Trophoblast cell (in vitro differentiated cells and primary cell): ENCODE measurements at regions not wholly inside any gene's neighbourhood (a gene's known extent, or its start where the extent isn't known, plus 50 kb on each side); places are given as distances from the start of the nearest gene placed in this dataset.
"Not testable (repeated sequence)": the region's sequence is repeated elsewhere in the genome, so short reads cannot be mapped to it uniquely, and the experiment has no call there.

Experiments used
- DNase-seq, 2 donors: peaks; one replicate each; pipeline ENCODE4 v3.0.0-alpha.2; 2016
- H2AFZ ChIP-seq: 2 replicates; pipeline ENCODE4 v1.6.1; 2013; ENCODE audit warnings: low read length, moderate library complexity, mild to moderate bottlenecking; ENCODE audit not compliant: insufficient read depth, poor library complexity
- H2AK5ac ChIP-seq: 2 replicates; pipeline ENCODE4 v1.6.1; 2013; ENCODE audit warnings: mild to moderate bottlenecking, low read length
- H2BK120ac ChIP-seq: 2 replicates; pipeline ENCODE4 v1.6.1; 2013; ENCODE audit warnings: low read length, mild to moderate bottlenecking, moderate library complexity; ENCODE audit not compliant: insufficient read depth, poor library complexity
- H2BK12ac ChIP-seq: 2 replicates; pipeline ENCODE4 v1.6.1; 2013; ENCODE audit warnings: mild to moderate bottlenecking, low read length, moderate library complexity
- H2BK5ac ChIP-seq: 2 replicates; pipeline ENCODE4 v1.6.1; 2013; ENCODE audit warnings: low read length, low read depth, moderate library complexity, mild to moderate bottlenecking; ENCODE audit not compliant: poor library complexity
- H3K14ac ChIP-seq: 2 replicates; pipeline ENCODE4 v1.6.1; 2013; ENCODE audit warnings: mild to moderate bottlenecking, low read length
- H3K18ac ChIP-seq: 2 replicates; pipeline ENCODE4 v1.6.1; 2013; ENCODE audit warnings: mild to moderate bottlenecking, low read length
- H3K23ac ChIP-seq: 2 replicates; pipeline ENCODE4 v1.6.1; 2013; ENCODE audit warnings: low read length
- H3K27ac ChIP-seq: 2 replicates; pipeline ENCODE4 v1.5.1; 2013; ENCODE audit warnings: low read depth, mild to moderate bottlenecking, inconsistent platforms, low read length, moderate library complexity
- H3K27me3 ChIP-seq: 2 replicates; pipeline ENCODE4 v1.6.1; 2013; ENCODE audit warnings: inconsistent platforms, mild to moderate bottlenecking, low read length, moderate library complexity; ENCODE audit not compliant: insufficient read depth
- H3K36me3 ChIP-seq, 2 experiments: 1 replicate in 1 of 2; 2 replicates in 1 of 2; pipeline ENCODE4 v1.6.1; 2013; ENCODE audit warnings: low read length in 2 of 2, mild to moderate bottlenecking in 2 of 2, moderate library complexity in 1 of 2; ENCODE audit not compliant: insufficient read depth in 2 of 2, control insufficient read depth in 1 of 2
- H3K4ac ChIP-seq: 2 replicates; pipeline ENCODE4 v1.6.1; 2013; ENCODE audit warnings: low read depth, mild to moderate bottlenecking, low read length, moderate library complexity
- H3K4me1 ChIP-seq, 2 experiments: 1 replicate in 1 of 2; 2 replicates in 1 of 2; pipeline ENCODE4 v1.6.1; 2013; ENCODE audit warnings: low read length in 2 of 2, mild to moderate bottlenecking in 2 of 2, moderate library complexity in 1 of 2; ENCODE audit not compliant: insufficient read depth in 2 of 2, control insufficient read depth in 1 of 2
- H3K4me2 ChIP-seq: 2 replicates; pipeline ENCODE4 v1.6.1; 2013; ENCODE audit warnings: inconsistent platforms, mild to moderate bottlenecking, low read length, moderate library complexity
- H3K4me3 ChIP-seq: 2 replicates; pipeline ENCODE4 v1.5.1; 2013; ENCODE audit warnings: mild to moderate bottlenecking, low read depth, low read length, inconsistent platforms
- H3K79me1 ChIP-seq: one replicate; pipeline ENCODE4 v1.6.1; 2013; ENCODE audit warnings: low read length
- H3K79me2 ChIP-seq: 2 replicates; pipeline ENCODE4 v1.6.1; 2013; ENCODE audit warnings: low read length, mild to moderate bottlenecking; ENCODE audit not compliant: control insufficient read depth, insufficient read depth, poor library complexity
- H3K9ac ChIP-seq: 2 replicates; pipeline ENCODE4 v1.6.1; 2013; ENCODE audit warnings: mild to moderate bottlenecking, low read length
- H3K9me3 ChIP-seq: 2 replicates; pipeline ENCODE4 v1.6.1; 2013; ENCODE audit warnings: low read depth, mild to moderate bottlenecking, control low read depth, inconsistent platforms, low read length; ENCODE audit not compliant: insufficient read depth
- H4K12ac ChIP-seq: 2 replicates; pipeline ENCODE4 v1.6.1; 2013; ENCODE audit warnings: low read depth, mild to moderate bottlenecking, low read length, moderate library complexity
- H4K8ac ChIP-seq: 2 replicates; pipeline ENCODE4 v1.6.1; 2013; ENCODE audit warnings: low read depth, mild to moderate bottlenecking, low read length, moderate library complexity
- H4K91ac ChIP-seq: one replicate; pipeline ENCODE4 v1.6.1; 2013; ENCODE audit warnings: low read depth, mild to moderate bottlenecking, low read length, moderate library complexity
- WGBS: extraction: QIAGEN DNeasy Blood & Tissue Kit; methylation state at CpG from one replicate; pipeline ENCODE4 v1.1.7; 2013; ENCODE audit warnings: missing lambda C conversion rate; ENCODE audit not compliant: insufficient read length, insufficient coverage; ENCODE audit errors: extremely low coverage; 5-methylcytosine and 5-hydroxymethylcytosine counted together

- H2AFZ ChIP-seq, result no peak overlapping the region
- H3K79me1 ChIP-seq, result no peaks in the 10 kb centered on the region
- no peak overlapping the region for H4K8ac ChIP-seq
- no peaks in the 10 kb centered on the region for H3K9me3 ChIP-seq
- H3K4me3 ChIP-seq, result no peak overlapping the region
- H2BK5ac ChIP-seq, result no peak overlapping the region
- H3K79me2 ChIP-seq, result no peaks in the 10 kb centered on the region
- H3K14ac ChIP-seq, result no peak overlapping the region
- no peak overlapping the region for H3K9ac ChIP-seq
- H2AK5ac ChIP-seq, result no peak overlapping the region
- no peak overlapping the region for H4K12ac ChIP-seq
- H3K18ac ChIP-seq, result no peak overlapping the region
- no peaks in the 10 kb centered on the region for H3K27me3 ChIP-seq
- no peak overlapping the region for H3K4me2 ChIP-seq
- no peak overlapping the region for H2BK120ac ChIP-seq
- no peaks in the 10 kb centered on the region for H3K36me3 ChIP-seq
- H3K4me1 ChIP-seq, result no peaks in the 10 kb centered on the region
- H3K4ac ChIP-seq, result no peak overlapping the region
- H2BK12ac ChIP-seq, result no peak overlapping the region
- H4K91ac ChIP-seq, result no peak overlapping the region
- no peak overlapping the region for H3K23ac ChIP-seq
- DNase-seq, result no peak
- no peak overlapping the region for H3K27ac ChIP-seq
These were observed 170.8 kb downstream of the EPM2A start for GRCh38 chr6:145564553-145564952.

- H3K79me1 ChIP-seq, result no peaks in the 10 kb centered on the region
- H2BK12ac ChIP-seq, result no peak overlapping the region
- H3K9ac ChIP-seq, result no peak overlapping the region
- H3K4me2 ChIP-seq, result no peak overlapping the region
- no CpG with 5 or more reads among the region's 1 CpG for WGBS
- no peak overlapping the region for H4K12ac ChIP-seq
- H2BK120ac ChIP-seq, result no peak overlapping the region
- no peak overlapping the region for H2BK5ac ChIP-seq
- no peak overlapping the region for H3K14ac ChIP-seq
- H3K4ac ChIP-seq, result no peak overlapping the region
- H3K23ac ChIP-seq, result no peak overlapping the region
- H3K36me3 ChIP-seq, result no peaks in the 10 kb centered on the region
- H4K91ac ChIP-seq, result no peak overlapping the region
- H2AFZ ChIP-seq, result no peak overlapping the region
- no peak overlapping the region for H3K4me3 ChIP-seq
- H3K18ac ChIP-seq, result no peak overlapping the region
- H2AK5ac ChIP-seq, result no peak overlapping the region
- no peaks in the 10 kb centered on the region for H3K9me3 ChIP-seq
- no peak for DNase-seq
- no peak overlapping the region for H4K8ac ChIP-seq
- no peaks in the 10 kb centered on the region for H3K4me1 ChIP-seq
- H3K27me3 ChIP-seq, result no peaks in the 10 kb centered on the region
- H3K79me2 ChIP-seq, result no peaks in the 10 kb centered on the region
- no peak overlapping the region for H3K27ac ChIP-seq
These were observed 167.6 kb downstream of the EPM2A start for GRCh38 chr6:145567684-145568252.

GRCh38 chr6:145569140-145569539, 166.2 kb downstream of the EPM2A start:
- H4K8ac ChIP-seq, result no peak overlapping the region
- no peak overlapping the region for H3K4me3 ChIP-seq
- H3K9ac ChIP-seq, result no peak overlapping the region
- no CpG with 5 or more reads among the region's 3 CpGs for WGBS
- DNase-seq, result no peak
- no peaks in the 10 kb centered on the region for H3K36me3 ChIP-seq
- H3K4me1 ChIP-seq, result no peaks in the 10 kb centered on the region
- H2BK12ac ChIP-seq, result no peak overlapping the region
- no peak overlapping the region for H3K14ac ChIP-seq
- no peak overlapping the region for H2BK5ac ChIP-seq
- no peak overlapping the region for H3K4me2 ChIP-seq
- no peak overlapping the region for H3K27ac ChIP-seq
- no peaks in the 10 kb centered on the region for H3K27me3 ChIP-seq
- H3K18ac ChIP-seq, result no peak overlapping the region
- no peaks in the 10 kb centered on the region for H3K79me2 ChIP-seq
- no peak overlapping the region for H2BK120ac ChIP-seq
- H2AK5ac ChIP-seq, result no peak overlapping the region
- H3K79me1 ChIP-seq, result no peaks in the 10 kb centered on the region
- H4K12ac ChIP-seq, result no peak overlapping the region
- H2AFZ ChIP-seq, result no peak overlapping the region
- no peak overlapping the region for H3K4ac ChIP-seq
- H3K23ac ChIP-seq, result no peak overlapping the region
- H4K91ac ChIP-seq, result no peak overlapping the region
- H3K9me3 ChIP-seq, result no peaks in the 10 kb centered on the region

- H2BK120ac ChIP-seq, H3K4me1 ChIP-seq, H3K27me3 ChIP-seq, H3K79me2 ChIP-seq, H4K8ac ChIP-seq, H4K12ac ChIP-seq, H3K36me3 ChIP-seq, H2AK5ac ChIP-seq, H3K14ac ChIP-seq, DNase-seq, H3K23ac ChIP-seq, H2BK12ac ChIP-seq, H3K4ac ChIP-seq, H2BK5ac ChIP-seq, H3K79me1 ChIP-seq, H4K91ac ChIP-seq, H2AFZ ChIP-seq, H3K27ac ChIP-seq, H3K18ac ChIP-seq, H3K9me3 ChIP-seq, H3K4me2 ChIP-seq, H3K4me3 ChIP-seq, H3K9ac ChIP-seq: not testable (repeated sequence)
- no CpG with 5 or more reads among the region's 1 CpG for WGBS
These were observed 165.0 kb downstream of the EPM2A start for GRCh38 chr6:145570336-145570735.
